ENCODE measurements at regions not wholly inside any gene's neighbourhood (a gene's known extent, or its start where the extent isn't known, plus 50 kb on each side); places are given as distances from the start of the nearest gene placed in this dataset.

DNA sequence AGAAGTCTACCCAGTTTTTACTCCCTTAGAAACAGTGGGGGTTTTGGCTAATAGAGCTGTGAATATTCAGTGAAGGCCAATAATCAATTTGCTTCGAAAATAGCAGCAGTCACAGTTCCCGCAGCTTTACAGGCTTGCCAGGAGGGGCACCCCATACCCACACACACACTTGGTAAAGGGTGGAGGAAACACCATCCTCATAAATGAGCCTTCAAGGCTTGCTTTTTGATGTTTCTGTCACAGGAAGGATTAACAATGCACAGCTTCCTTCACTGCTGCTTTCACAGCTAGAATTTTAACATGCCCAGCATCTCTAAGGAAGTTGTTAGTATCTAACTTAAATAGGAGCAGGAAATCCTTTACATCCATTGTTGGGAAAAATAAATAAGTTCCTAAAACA, 1247.5 kb upstream of the C9orf72 start:
- no peak for DNase-seq (ENCODE audit: low read depth in 2 of 2)

DNA sequence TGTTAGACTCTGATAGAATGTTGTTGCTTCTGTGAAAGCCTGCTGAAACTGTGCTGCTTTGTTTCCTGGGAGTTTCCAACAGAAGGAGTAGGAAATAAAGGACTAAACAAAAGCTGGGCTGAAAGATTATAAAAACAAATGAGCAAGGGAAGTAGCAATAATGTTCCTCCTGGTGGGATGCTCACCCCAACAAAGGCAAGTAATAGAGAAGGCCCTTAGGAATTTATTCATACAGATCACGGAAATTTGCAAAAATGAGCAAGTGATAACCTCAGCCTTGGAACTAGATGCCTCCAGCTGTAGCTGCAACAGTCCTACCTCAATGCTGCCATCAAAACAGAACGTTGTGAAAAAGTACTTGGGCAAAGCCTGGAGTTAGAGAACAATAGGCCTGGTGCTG, 1248.0 kb upstream of the C9orf72 start:
- no peak for DNase-seq (ENCODE audit: low read depth in 2 of 2)

DNA sequence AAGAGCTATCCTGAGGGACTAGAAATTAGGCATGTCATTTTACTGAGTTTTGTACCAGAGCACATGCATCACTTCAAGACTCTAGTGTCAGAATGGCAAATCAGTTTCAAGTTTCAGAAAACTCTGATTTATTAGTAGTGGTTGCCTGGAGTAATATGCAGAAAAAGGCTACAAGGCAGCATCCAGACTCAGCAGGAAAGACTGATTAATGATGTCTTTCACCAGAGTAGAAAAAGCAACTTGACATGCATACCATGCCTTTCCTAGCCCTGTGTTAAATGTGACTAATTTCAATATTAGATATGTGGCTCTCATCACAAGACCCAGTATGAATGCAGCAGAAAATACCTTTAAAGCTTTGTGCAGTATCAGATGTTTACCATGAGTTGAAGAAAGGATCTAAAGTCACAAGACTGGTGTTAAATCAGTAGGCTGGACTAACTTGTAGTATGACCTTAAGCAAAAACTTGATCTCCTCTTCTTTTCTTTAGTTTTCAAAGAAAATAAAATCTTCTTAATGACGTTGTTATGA, 1251.2 kb upstream of the C9orf72 start:
- no peak for DNase-seq (ENCODE audit: low read depth in 2 of 2)

DNA sequence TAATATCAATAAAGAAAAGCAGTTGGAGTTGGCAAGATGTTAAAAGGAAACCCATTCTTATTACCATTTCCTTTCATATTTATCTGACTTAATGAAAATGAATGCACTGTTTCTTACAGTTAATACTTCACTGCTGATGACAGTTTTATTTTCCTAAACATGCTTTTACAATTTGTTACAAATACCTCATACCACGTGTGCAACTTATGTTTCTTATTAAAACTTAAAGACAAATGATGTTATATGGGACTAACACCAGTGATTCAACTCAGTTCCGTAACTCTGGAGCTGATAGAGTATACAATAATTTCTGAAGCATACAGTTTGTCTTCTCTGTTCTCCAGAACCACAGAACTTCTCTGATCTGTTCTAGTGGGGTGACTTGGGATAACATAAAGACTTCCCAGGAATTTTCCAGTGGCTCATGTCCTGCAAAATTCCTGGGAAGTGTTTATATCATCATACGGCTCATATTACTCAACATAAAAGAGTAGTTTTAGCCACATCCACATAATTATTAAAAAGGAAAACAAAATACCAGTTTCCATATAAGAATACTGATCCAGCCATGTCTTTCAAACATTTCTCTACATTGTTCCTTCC, 1259.0 kb upstream of the C9orf72 start:
- DNase-seq (ENCODE audit: low read depth in 2 of 2): no peak

DNA sequence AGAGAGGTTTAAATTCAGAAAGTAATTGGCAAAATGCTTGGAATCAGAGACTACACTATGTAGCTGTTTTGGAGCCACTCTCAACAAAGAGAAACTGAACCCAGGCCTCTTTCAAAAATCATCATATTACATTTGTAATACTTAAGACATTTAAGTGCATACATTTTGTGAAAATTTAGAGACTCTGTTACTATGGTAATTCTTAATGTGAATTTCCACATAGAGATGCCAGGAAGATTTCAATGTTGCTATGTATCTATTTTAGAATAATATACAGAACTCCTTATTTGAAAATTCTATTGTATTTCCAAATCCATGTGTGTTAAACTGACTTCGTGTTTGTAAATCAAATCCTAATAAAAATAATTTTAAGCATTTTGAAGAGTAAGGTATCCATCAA, 1260.9 kb upstream of the C9orf72 start:
- no peak for DNase-seq (ENCODE audit: low read depth in 2 of 2)

DNA sequence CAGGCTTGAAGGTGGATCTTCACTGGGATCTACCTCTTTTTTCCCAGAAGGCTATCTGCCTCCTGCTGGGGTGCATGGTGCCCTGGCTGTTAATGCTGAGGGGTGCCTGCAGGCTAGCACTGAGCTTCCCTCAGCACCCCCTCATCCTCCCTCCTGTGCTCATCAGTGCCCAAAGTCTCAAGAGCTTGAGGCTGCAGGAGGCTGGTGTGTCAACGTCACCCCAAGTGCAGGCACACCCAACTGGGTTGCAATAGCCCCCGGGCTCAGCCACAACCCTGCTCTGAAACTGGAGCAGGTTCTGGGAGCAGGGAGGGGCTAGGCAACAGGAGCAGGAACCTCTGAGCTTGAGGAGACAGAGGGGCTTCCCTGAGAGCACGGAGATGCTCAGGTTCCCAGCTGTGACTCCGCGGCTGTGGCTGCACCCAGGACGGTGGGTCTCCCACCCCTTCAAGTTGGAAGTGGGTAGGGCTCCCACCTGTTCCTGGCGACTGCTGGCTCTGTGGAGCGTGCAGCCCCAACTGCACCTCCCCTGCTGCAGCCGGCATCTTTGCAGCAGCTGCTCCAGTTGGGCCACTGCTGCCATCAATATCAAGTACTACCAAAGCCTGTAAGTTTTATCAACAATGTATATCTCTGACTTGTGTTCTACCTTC, 1266.6 kb upstream of the C9orf72 start:
- DNase-seq (ENCODE audit: low read depth in 2 of 2): no peak

DNA sequence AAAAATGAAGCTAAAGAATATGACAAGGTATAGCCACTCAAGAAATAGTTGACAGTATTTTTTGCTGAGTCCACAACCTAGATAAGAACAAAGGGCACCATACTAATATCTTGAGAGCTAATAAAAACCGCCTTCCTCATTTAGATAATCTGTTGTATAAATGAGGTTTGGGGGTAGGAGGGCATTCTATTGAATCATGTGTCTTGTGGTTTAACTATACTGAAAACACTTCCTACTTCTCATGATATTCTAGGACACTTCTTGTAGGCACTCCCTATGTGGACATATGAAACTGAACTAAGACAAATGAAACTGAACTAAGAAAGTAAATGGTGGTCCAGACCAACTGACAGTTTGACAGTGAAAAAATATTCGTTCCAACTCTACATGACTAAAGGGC, 1268.5 kb upstream of the C9orf72 start:
- no peak for DNase-seq (ENCODE audit: low read depth in 2 of 2)

DNA sequence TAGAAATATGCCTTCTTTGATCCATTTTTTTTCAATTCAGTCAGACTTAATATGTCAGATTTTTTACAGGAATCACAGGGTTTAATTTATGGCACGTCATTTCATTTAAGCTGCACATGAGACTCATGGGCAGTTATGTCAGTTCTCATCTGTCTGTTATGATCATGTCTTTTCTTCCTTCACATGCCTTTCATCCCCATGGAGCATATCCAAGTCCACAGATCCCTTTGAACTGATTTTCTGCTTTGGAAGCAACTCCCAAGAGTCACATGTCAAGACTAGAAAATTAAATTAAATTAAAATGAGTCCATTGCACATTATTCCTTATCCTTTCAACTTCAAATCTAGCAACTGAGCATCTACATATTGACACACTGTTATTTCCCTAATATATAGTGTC, 1274.0 kb upstream of the C9orf72 start:
- DNase-seq (ENCODE audit: low read depth in 2 of 2): no peak

DNA sequence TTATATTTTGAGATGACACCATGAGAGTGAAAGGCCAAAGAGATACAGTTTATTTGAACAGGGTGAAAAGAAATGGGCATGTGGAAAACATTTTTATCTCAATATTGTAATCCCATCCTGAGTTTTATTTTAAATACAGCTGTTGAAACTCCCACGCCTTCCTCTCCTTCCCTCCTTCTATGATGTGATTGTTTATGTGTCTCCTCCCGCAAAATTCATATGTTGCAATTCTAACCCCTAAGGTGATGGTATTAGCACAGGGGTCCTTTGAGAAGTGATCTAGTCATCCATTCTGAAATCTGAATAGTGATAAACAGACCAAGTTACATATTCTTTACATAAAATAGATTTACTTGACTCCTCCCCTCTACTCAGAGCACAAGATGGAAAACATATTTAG, 1275.4 kb upstream of the C9orf72 start:
- no peak for DNase-seq (ENCODE audit: low read depth in 2 of 2)

DNA sequence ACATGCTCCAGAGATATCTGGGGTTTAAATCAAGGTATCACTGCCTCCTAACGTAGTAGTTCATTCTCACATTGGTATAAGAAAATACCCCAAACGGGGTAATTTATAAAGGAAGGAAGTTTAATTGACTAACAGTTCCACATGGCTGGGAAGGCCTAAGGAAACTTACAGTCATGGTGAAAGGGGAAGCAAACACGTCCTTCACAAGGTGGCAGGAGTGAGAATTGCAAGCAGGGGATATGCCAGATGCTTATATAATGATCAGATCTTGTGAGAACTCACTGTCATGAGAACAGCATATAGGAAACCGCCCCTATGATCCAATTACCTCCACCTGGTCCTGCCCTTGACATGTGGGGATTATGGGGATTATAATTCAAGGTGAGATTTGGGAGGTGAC, 1280.2 kb upstream of the C9orf72 start:
- no peak for DNase-seq (ENCODE audit: low read depth in 2 of 2)

DNA sequence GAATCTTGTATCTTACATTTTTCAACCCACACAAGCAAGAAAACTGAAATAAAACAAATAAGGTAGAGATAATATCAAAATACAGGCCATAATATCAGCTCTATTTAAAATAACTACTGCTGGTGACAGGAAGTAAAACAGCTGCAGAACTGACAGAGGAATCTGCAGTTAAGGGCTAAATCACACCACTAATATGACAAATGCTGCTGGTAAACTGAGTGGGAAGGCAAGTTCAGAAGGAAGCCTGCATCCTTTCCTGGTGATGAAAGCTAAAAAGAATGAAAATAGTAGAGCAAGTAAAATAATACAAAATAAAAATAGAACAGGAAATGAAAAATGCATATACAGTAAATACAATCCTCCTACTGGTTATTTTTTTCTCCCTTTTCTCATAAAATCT, 1293.7 kb upstream of the C9orf72 start:
- no peak for DNase-seq (ENCODE audit: low read depth in 2 of 2)

DNA sequence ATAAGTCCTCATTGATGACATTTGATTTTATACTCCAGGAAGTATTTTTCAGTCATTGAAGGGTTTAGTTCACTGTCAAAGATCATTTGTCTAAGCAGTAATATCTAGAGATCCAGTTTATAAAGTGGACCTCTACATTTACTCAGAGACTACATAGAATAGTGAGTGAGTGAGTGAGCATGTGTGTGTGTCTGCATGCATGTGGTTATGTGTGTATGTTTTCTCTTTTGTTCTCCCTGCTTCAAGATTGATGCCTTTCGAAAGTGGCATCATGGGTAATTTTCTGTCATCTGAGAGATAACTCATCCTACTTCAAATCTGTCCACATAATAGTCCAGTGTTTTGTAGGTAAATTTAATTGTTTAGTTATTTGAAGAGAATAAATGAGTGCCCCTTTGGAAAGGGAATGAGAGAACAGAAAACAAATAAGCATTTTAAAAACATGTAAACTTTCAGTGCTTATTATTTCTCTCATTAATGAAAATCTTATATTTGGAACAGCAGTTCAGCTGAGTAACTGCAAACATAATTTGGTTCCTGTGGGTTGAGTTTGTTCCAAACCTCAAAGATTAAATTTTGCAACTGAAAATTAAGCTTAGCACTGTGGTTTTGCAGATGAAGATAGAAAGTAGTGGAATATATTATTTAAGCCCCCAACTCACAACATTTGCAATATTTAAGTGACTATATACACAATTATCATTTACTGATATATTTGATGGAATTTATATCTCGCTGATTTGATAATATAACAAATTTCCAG, 1295.1 kb upstream of the C9orf72 start:
- no peak for DNase-seq (ENCODE audit: low read depth in 2 of 2)

DNA sequence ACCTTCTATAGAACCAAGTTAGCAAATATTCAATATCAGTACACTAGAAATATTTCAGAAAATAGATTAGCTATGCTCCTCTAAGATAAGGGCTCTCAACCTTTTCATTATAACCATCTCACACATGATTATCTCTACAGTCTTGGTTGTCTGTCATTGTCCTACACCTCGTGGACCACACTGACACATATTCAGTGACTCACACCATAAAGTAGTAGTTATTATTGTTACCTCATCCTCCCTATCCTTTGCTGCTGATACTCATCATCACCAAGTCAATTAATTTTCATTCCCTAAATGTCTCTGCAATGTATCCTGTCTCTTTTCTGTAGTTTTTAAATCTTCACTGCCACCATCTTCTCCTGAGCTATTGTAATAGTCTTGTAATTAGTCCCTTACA, 1309.2 kb upstream of the C9orf72 start:
- no peak for DNase-seq (ENCODE audit: low read depth in 2 of 2)

DNA sequence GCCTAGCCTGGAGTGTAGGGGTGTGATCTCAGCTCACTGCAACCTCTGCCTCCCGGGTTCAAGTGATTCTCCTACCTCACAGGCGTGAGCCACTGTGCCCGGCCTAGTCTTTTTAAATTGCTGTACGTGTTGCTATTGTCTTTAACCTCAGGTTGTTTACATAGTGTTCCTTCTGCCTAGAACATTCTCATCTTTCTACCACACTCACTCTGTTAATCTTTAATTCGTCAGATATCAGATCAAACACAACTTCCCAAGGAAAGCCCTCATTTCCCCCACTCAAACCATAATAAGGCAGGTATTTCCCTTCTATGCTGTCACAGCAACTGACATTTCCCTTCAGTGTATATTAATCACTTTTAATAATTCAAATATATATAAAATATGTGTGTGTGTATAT, 1310.0 kb upstream of the C9orf72 start:
- DNase-seq (ENCODE audit: low read depth in 2 of 2): no peak

DNA sequence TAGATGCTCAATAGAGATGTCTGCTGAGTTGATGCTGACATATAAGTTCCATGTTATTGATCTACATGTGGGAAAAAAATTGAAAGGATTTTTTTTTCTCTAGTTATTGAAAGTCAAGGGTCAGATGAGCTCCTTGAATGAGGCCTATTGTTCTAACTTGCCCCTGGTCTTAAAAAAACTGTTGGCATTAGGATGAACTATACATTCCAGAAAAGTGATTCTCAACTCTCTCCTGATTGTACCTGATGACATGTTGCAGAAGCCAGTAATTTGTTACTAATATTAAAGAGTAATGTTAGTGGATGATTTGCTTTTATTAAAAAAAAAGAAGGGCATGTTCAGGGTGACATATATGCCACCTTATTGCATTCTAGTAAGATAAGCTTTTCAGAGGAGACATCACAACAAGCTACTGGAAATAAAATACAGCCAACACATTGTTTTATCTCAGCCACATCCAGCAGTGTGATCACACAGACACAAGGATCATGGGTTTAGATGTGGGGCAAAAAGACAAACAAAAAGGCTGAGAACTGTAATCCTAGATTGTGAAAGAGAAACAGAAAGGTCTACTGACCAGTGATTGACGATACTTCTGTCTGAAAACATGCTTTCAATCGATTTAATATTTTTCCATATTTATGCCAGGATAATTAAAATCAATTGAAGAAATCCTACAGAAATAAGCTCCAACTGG, 1314.1 kb upstream of the C9orf72 start:
- no peak for DNase-seq (ENCODE audit: low read depth in 2 of 2)

DNA sequence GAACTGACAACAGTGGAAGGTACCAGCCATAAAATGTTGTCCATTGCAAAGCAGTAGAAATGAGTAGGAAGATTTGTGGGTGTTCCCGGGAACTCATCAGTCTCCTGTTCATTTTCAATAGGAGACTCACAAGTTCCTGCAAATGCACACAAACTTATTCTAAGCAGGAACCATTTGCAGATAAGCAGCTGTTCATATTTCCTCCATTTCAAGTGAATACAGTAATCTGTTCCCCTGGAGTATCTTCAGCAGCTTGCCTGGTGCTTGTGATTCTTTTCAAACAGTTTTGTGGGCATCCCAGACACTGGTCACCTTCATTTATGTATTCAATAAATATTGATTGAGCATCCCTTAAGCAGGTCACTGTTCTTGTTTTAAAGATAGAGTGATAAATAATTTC, 1315.5 kb upstream of the C9orf72 start:
- no peak for DNase-seq (ENCODE audit: low read depth in 2 of 2)

DNA sequence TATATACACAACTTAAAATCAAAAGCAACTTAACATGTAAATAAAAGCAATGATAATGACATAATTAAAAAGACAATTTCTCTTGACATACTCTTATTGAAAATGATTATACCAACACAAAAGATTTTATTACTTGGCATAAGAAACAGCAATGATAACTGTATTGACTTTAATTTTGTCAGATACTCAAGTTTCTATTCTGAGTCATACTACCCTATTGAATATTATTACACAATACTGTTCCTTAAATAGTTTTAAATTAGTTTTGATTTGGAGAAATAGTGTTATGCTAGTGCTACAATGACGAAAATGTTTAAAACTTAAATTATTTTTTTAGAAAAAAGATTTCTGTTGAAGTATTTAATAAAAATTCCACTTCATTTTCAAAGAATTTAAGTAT, 1319.3 kb upstream of the C9orf72 start:
- no peak for DNase-seq (ENCODE audit: low read depth in 2 of 2)

DNA sequence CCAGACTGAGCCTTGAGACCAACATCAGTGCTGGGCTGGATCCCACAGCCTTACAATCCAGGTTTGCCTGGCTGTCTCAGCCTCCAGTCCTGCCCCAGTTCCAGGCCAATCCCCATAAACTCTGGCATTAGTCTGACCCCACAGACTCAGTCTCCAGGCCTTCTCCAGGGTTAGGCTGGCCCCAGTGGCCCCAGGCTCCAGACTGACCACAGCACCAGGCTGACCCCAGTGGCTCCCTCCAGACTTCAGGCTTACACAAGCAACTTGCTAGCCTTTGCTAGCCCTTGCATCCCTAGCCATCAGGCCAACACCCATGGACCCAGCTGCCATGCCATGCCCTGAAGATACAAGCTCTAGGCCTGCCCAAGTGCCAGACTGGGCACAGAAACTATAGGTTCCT, 1326.0 kb upstream of the C9orf72 start:
- DNase-seq (ENCODE audit: low read depth in 2 of 2): no peak

DNA sequence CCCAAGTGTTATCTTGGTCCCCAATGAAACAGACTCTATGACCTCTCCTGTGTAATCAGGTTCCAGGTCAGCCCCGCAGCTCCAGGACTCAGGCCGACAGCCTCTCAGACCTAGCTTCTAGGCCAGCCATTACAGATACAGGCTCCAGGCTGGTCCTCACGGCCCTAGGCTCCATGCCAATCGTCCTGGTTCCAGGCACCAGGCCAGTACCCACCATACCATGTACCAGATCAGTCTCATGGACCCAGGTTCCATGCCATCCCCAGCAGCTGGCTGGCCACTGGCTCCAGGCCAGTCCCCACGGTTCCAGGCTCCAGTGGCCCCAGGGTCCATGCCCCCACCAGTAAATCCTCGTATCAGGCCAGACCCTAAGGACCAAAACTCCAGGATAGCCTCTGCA, 1326.6 kb upstream of the C9orf72 start:
- DNase-seq (ENCODE audit: low read depth in 2 of 2): no peak

DNA sequence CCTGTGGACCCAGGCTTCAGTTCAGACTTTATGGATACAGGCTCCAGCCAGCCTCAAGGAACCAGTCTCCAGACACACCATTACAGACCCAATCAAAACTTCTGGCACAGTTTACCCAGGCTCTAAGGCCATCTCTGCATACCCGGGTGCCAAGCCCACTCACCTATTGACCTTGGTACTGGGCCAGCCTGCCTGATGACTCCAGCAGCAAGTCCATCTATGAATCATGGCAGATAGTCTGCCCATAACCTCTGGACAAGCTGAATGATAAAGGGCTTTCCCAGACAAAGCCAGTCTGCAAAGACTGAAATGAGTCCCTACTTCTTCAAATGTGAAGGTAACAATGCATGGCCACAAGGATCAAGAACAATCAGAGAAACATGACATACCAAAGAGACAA, 1327.1 kb upstream of the C9orf72 start:
- DNase-seq (ENCODE audit: low read depth in 2 of 2): no peak

DNA sequence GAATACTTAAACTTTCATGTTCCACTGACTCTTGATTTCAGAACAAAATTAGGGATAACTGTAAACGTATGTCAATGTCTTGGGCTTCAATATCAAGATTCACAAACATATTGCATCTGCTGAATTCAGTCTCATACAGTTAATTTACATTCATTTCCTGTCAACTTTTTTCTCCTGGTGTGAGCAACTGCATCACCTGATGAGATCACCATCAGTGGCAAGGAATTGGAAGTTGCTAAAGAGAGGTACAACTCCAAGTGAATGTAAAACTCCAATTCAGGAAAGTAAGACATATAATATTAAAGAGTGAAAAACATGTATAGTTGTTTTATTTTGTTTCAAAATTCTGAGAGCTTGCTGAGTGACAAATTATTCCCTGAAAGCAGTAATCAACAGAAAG, 1336.2 kb upstream of the C9orf72 start:
- DNase-seq (ENCODE audit: low read depth in 2 of 2): no peak

DNA sequence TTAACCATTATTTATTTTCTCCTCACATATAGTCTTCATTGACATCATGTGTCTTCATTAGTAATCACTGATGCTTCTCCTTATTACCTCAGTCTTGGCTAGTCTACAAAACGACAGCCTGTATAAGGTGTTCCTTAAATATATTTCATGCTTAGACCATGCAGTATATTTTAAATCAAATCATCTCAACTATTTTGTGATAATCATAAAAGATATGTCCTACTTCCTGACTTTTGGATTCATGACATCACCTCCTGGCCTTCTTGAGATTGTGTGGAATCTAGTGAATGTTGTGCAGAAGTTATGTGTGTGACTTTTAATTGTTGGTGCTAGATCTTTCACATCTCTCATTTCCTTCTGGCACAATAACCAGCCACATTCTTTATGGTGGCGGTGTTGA, 1339.3 kb upstream of the C9orf72 start:
- no peak for DNase-seq (ENCODE audit: low read depth in 2 of 2)

Data from stimulated activated CD4-positive, alpha-beta T cell treated with anti-CD3 and anti-CD28 coated beads, Interleukin-12 subunit alpha, Interleukin-12 subunit beta, amount 100 ng/mL, for 24 hours (primary cell).